Cardiac muscle cell (in vitro differentiated cells and primary cell): ENCODE measurements at regions not wholly inside any gene's neighbourhood (a gene's known extent, or its start where the extent isn't known, plus 50 kb on each side); places are given as distances from the start of the nearest gene placed in this dataset.

ENCODE experiments used
- DNase-seq, 2 donors: peaks; one replicate each; pipeline versions ENCODE4 v3.0.0 to v3.0.0-alpha.2; 2010 to 2017; ENCODE audit warnings: low read depth in 1 of 2, low spot score in 1 of 2
- H3K27ac ChIP-seq: fragments of 200-600 bp; sonication (generic); 2 replicates; pipeline ENCODE4 v1.5.1; 2016
- H3K27me3 ChIP-seq: fragments of 200-600 bp; sonication (generic); 2 replicates; pipeline ENCODE4 v1.6.0; 2016; ENCODE audit warnings: control low read depth
- H3K36me3 ChIP-seq: fragments of 200-600 bp; sonication (generic); 2 replicates; pipeline ENCODE4 v1.5.1; 2016; ENCODE audit warnings: control low read depth
- H3K4me1 ChIP-seq: fragments of 200-600 bp; sonication (generic); 2 replicates; pipeline ENCODE4 v1.8.1; 2017; ENCODE audit warnings: low read depth, mild to moderate bottlenecking, mixed run types
- H3K4me3 ChIP-seq: fragments of 200-600 bp; sonication (generic); 2 replicates; pipeline ENCODE4 v1.5.1; 2016; ENCODE audit warnings: mild to moderate bottlenecking
- H3K9me3 ChIP-seq: fragments of 200-600 bp; sonication (generic); 2 replicates; pipeline ENCODE4 v1.5.1; 2017; ENCODE audit warnings: low read depth, mild to moderate bottlenecking, control low read depth
- CTCF ChIP-seq: IDR thresholded peaks from 2 replicates; pipeline ENCODE4 v1.5.1; 2012; ENCODE audit warnings: low read depth, mild to moderate bottlenecking, low read length

- TF ChIP-seq CTCF = no peak
- DNase-seq = no peak
- H3K4me1 ChIP-seq = no peaks in the 10 kb centered on the region
- H3K9me3 ChIP-seq = no peaks in the 10 kb centered on the region
- H3K36me3 ChIP-seq = no peaks in the 10 kb centered on the region
- no peak overlapping the region for H3K27ac ChIP-seq
- H3K27me3 ChIP-seq = no peaks in the 10 kb centered on the region
- no peak overlapping the region for H3K4me3 ChIP-seq
Measured at GRCh38 chr4:85151786-85152185, 185.3 kb upstream of the WDFY3 start.

GRCh38 chr4:85152480-85152879 lies 186.0 kb upstream of the WDFY3 start:
- no peak overlapping the region for H3K27ac ChIP-seq

GRCh38 chr4:85153221-85153620 lies 186.7 kb upstream of the WDFY3 start:
- Histone ChIP-seq H3K9me3 (no peaks in the 10 kb centered on the region), H3K27me3 (no peaks in the 10 kb centered on the region), H3K4me3 (no peak overlapping the region), H3K36me3 (no peaks in the 10 kb centered on the region), H3K27ac (no peak overlapping the region), H3K4me1 (no peaks in the 10 kb centered on the region)
- TF ChIP-seq CTCF = no peak
- peak in 1 of 2 donors; percentile 35 for DNase-seq

More at GRCh38 chr4:85152480-85152879, 186.0 kb upstream of the WDFY3 start:
- DNase-seq = no peak
- H3K4me1 ChIP-seq = no peaks in the 10 kb centered on the region
- no peaks in the 10 kb centered on the region for H3K36me3 ChIP-seq
- TF ChIP-seq CTCF = no peak
- H3K4me3 ChIP-seq = no peak overlapping the region
- no peaks in the 10 kb centered on the region for H3K9me3 ChIP-seq
- H3K27me3 ChIP-seq = no peaks in the 10 kb centered on the region

GRCh38 chr4:85154591-85154990 lies 188.1 kb upstream of the WDFY3 start:
- Histone ChIP-seq H3K36me3 (no peaks in the 10 kb centered on the region), H3K27ac (no peak overlapping the region), H3K4me3 (no peak overlapping the region), H3K27me3 (no peaks in the 10 kb centered on the region), H3K4me1 (no peaks in the 10 kb centered on the region), H3K9me3 (no peaks in the 10 kb centered on the region)
- no peak for TF ChIP-seq CTCF
- no peak for DNase-seq

GRCh38 chr4:85165808-85166207 lies 199.3 kb upstream of the WDFY3 start:
- no peak for DNase-seq
- no peak overlapping the region for H3K4me3 ChIP-seq
- H3K36me3 ChIP-seq = no peaks in the 10 kb centered on the region
- no peak overlapping the region for H3K27ac ChIP-seq
- TF ChIP-seq CTCF = no peak
- no peaks in the 10 kb centered on the region for H3K9me3 ChIP-seq
- no peaks in the 10 kb centered on the region for H3K4me1 ChIP-seq
- H3K27me3 ChIP-seq = no peaks in the 10 kb centered on the region

GRCh38 chr4:85166318-85166717 lies 199.8 kb upstream of the WDFY3 start:
- Histone ChIP-seq H3K27ac (no peak overlapping the region), H3K27me3 (no peaks in the 10 kb centered on the region), H3K9me3 (no peaks in the 10 kb centered on the region), H3K36me3 (no peaks in the 10 kb centered on the region), H3K4me1 (no peaks in the 10 kb centered on the region), H3K4me3 (no peak overlapping the region)
- DNase-seq = no peak
- TF ChIP-seq CTCF = no peak
